OCI-LY1 (cell line): ENCODE measurements at regions not wholly inside any gene's neighbourhood (a gene's known extent, or its start where the extent isn't known, plus 50 kb on each side); places are given as distances from the start of the nearest gene placed in this dataset.

Source experiments
- EZH2 ChIP-seq: fragments of 200-600 bp; sonication (generic), shearing (Covaris generic); IDR thresholded peaks from 2 replicates; pipeline ENCODE4 v1.8.0; 2017; ENCODE audit warnings: borderline replicate concordance, mixed run types, mild to moderate bottlenecking, antibody characterized with exemption, low read length, moderate library complexity, mixed read lengths
- TF ChIP-seq, protein P1 (sequence below): fragments of 200-600 bp; sonication (generic), shearing (Covaris generic); IDR thresholded peaks from 2 replicates; pipeline ENCODE4 v1.5.1; 2017; ENCODE audit warnings: mild to moderate bottlenecking, antibody characterized with exemption, low read length, moderate library complexity, mixed read lengths

DNA sequence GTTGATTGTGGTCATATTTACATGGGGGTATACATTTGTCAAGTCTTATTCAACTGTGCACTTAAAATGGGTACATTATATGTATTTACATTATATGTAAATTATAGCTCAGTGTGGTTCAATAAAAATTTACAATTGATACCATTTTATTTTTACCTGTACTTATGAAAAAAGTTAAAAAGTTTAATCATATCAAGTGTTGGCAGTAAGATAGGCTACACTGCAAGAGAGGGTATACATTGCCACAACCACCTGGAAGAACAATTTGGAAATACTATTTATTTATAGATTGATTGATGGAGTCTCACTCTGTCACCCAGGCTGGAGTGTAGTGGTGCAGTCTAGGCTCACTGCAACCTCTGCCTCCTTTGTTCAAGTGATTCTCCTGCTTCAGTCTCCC lies 453.3 kb downstream of the XYLT1 start:
- TF ChIP-seq, protein P1, sequence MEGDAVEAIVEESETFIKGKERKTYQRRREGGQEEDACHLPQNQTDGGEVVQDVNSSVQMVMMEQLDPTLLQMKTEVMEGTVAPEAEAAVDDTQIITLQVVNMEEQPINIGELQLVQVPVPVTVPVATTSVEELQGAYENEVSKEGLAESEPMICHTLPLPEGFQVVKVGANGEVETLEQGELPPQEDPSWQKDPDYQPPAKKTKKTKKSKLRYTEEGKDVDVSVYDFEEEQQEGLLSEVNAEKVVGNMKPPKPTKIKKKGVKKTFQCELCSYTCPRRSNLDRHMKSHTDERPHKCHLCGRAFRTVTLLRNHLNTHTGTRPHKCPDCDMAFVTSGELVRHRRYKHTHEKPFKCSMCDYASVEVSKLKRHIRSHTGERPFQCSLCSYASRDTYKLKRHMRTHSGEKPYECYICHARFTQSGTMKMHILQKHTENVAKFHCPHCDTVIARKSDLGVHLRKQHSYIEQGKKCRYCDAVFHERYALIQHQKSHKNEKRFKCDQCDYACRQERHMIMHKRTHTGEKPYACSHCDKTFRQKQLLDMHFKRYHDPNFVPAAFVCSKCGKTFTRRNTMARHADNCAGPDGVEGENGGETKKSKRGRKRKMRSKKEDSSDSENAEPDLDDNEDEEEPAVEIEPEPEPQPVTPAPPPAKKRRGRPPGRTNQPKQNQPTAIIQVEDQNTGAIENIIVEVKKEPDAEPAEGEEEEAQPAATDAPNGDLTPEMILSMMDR: no peak
- TF ChIP-seq EZH2: no peak
